ENCODE measurements at regions not wholly inside any gene's neighbourhood (a gene's known extent, or its start where the extent isn't known, plus 50 kb on each side); places are given as distances from the start of the nearest gene placed in this dataset.

GRCh38 chr16:35414563-35414962 lies 1955.2 kb downstream of the TP53TG3F start:
- H3K27ac ChIP-seq (ENCODE audit: low read depth, low read length): no peak overlapping the region
- TF ChIP-seq CTCF (IDR thresholded peaks at IDR 0.05; ENCODE audit: extremely low read depth, low read depth, low read length): no peak
- H4K20me1 ChIP-seq (ENCODE audit: insufficient read depth, low read length): no peaks in the 10 kb centered on the region
- no peaks in the 10 kb centered on the region for H3K27me3 ChIP-seq (ENCODE audit: insufficient read depth, low read length)
- no peak overlapping the region for H2AFZ ChIP-seq (ENCODE audit: low read length)
- H3K36me3 ChIP-seq (ENCODE audit: insufficient read depth, low read length): no peaks in the 10 kb centered on the region
- H3K79me2 ChIP-seq (ENCODE audit: insufficient read depth, low read length): no peaks in the 10 kb centered on the region
- no peaks in the 10 kb centered on the region for H3K4me1 ChIP-seq (ENCODE audit: insufficient read depth, low read length)
- H3K4me2 ChIP-seq (ENCODE audit: insufficient read depth, low read length): no peak overlapping the region
- DNase-seq (ENCODE audit: insufficient read length, low spot score, missing footprints): no peak
- H3K9me3 ChIP-seq (ENCODE audit: low read depth, low read length): no peaks in the 10 kb centered on the region
- no peak overlapping the region for H3K4me3 ChIP-seq (ENCODE audit: insufficient read depth, low read length)

- H3K4me2 ChIP-seq (ENCODE audit: insufficient read depth, low read length): no peak overlapping the region
- no peak for TF ChIP-seq CTCF (IDR thresholded peaks at IDR 0.05; ENCODE audit: extremely low read depth, low read depth, low read length)
Measured at GRCh38 chr16:35425270-35425669, 1965.9 kb downstream of the TP53TG3F start.

GRCh38 chr16:35431829-35432663 lies 1972.6 kb downstream of the TP53TG3F start:
- DNase-seq (ENCODE audit: insufficient read length, low spot score, missing footprints): no peak
- no peak overlapping the region for H3K4me3 ChIP-seq (ENCODE audit: insufficient read depth, low read length)
- no peak overlapping the region for H3K4me2 ChIP-seq (ENCODE audit: insufficient read depth, low read length)
- H3K9me3 ChIP-seq (ENCODE audit: low read depth, low read length): no peaks in the 10 kb centered on the region
- H3K79me2 ChIP-seq (ENCODE audit: insufficient read depth, low read length): no peaks in the 10 kb centered on the region
- no peaks in the 10 kb centered on the region for H3K4me1 ChIP-seq (ENCODE audit: insufficient read depth, low read length)
- no peak overlapping the region for H3K27ac ChIP-seq (ENCODE audit: low read depth, low read length)
- no peaks in the 10 kb centered on the region for H4K20me1 ChIP-seq (ENCODE audit: insufficient read depth, low read length)
- H3K27me3 ChIP-seq (ENCODE audit: insufficient read depth, low read length): no peaks in the 10 kb centered on the region
- H2AFZ ChIP-seq (ENCODE audit: low read length): no peak overlapping the region
- H3K36me3 ChIP-seq (ENCODE audit: insufficient read depth, low read length): no peaks in the 10 kb centered on the region
- TF ChIP-seq CTCF (IDR thresholded peaks at IDR 0.05; ENCODE audit: extremely low read depth, low read depth, low read length): no peak

More at GRCh38 chr16:35425270-35425669, 1965.9 kb downstream of the TP53TG3F start:
- no peak for DNase-seq (ENCODE audit: insufficient read length, low spot score, missing footprints)
- no peak overlapping the region for H2AFZ ChIP-seq (ENCODE audit: low read length)
- no peaks in the 10 kb centered on the region for H3K36me3 ChIP-seq (ENCODE audit: insufficient read depth, low read length)
- H3K79me2 ChIP-seq (ENCODE audit: insufficient read depth, low read length): no peaks in the 10 kb centered on the region
- H3K9me3 ChIP-seq (ENCODE audit: low read depth, low read length): peaks cover 2% of the 10 kb centered on the region
- H4K20me1 ChIP-seq (ENCODE audit: insufficient read depth, low read length): no peaks in the 10 kb centered on the region
- no peak overlapping the region for H3K27ac ChIP-seq (ENCODE audit: low read depth, low read length)
- no peaks in the 10 kb centered on the region for H3K27me3 ChIP-seq (ENCODE audit: insufficient read depth, low read length)
- no peak overlapping the region for H3K4me3 ChIP-seq (ENCODE audit: insufficient read depth, low read length)
- H3K4me1 ChIP-seq (ENCODE audit: insufficient read depth, low read length): no peaks in the 10 kb centered on the region

- no peak for TF ChIP-seq CTCF (IDR thresholded peaks at IDR 0.05; ENCODE audit: extremely low read depth, low read depth, low read length)
- no peaks in the 10 kb centered on the region for H3K79me2 ChIP-seq (ENCODE audit: insufficient read depth, low read length)
- H3K27me3 ChIP-seq (ENCODE audit: insufficient read depth, low read length): no peaks in the 10 kb centered on the region
- no peaks in the 10 kb centered on the region for H3K36me3 ChIP-seq (ENCODE audit: insufficient read depth, low read length)
- no peaks in the 10 kb centered on the region for H4K20me1 ChIP-seq (ENCODE audit: insufficient read depth, low read length)
- H3K9me3 ChIP-seq (ENCODE audit: low read depth, low read length): peaks cover 6% of the 10 kb centered on the region
- no peak overlapping the region for H3K27ac ChIP-seq (ENCODE audit: low read depth, low read length)
- no peak overlapping the region for H3K4me3 ChIP-seq (ENCODE audit: insufficient read depth, low read length)
- no peaks in the 10 kb centered on the region for H3K4me1 ChIP-seq (ENCODE audit: insufficient read depth, low read length)
- no peak for DNase-seq (ENCODE audit: insufficient read length, low spot score, missing footprints)
- no peak overlapping the region for H3K4me2 ChIP-seq (ENCODE audit: insufficient read depth, low read length)
- H2AFZ ChIP-seq (ENCODE audit: low read length): no peak overlapping the region
Measured at GRCh38 chr16:35440875-35441274, 1981.5 kb downstream of the TP53TG3F start.

Data from osteoblast (primary cell).